Heart right ventricle (tissue), 16 donors: ENCODE measurements at regions not wholly inside any gene's neighbourhood (a gene's known extent, or its start where the extent isn't known, plus 50 kb on each side); places are given as distances from the start of the nearest gene placed in this dataset.

ENCODE experiments used
- ATAC-seq, 8 donors: fragments of 200-7000 bp; cut with Tn5 transposase; one replicate each; pipeline ENCODE4 v1.9.1; 2020; ENCODE audit warnings: mild to moderate bottlenecking in 8 of 8, moderate library complexity in 8 of 8, moderate number of reproducible peaks in 1 of 8
- DNase-seq, 2 donors: peaks; one replicate each; pipeline ENCODE4 v3.0.0-alpha.2; 2020
- H3K27ac ChIP-seq, 10 donors: fragments of 200-600 bp; sonication (generic) in 2 of 10; one replicate each; pipeline versions ENCODE4 v1.5.0 to v1.8.0; 2020 to 2022; ENCODE audit warnings: mild to moderate bottlenecking in 3 of 10
- H3K27me3 ChIP-seq, 7 donors: fragments of 200-600 bp; one replicate each; pipeline ENCODE4 v1.8.0; 2021 to 2022; ENCODE audit warnings: mild to moderate bottlenecking in 2 of 7
- H3K36me3 ChIP-seq, 9 donors: fragments of 200-600 bp; sonication (generic) in 1 of 9; one replicate each; pipeline versions ENCODE4 v1.5.0 to v1.8.0; 2020 to 2022; ENCODE audit warnings: mild to moderate bottlenecking in 2 of 9
- H3K4me1 ChIP-seq, 9 donors: fragments of 200-600 bp; sonication (generic) in 1 of 9; one replicate each; pipeline versions ENCODE4 v1.5.0 to v1.8.0; 2020 to 2022; ENCODE audit warnings: mild to moderate bottlenecking in 4 of 9
- H3K4me3 ChIP-seq, 10 donors: fragments of 200-600 bp; sonication (generic) in 2 of 10; one replicate each; pipeline versions ENCODE4 v1.5.0 to v1.8.0; 2020 to 2022; ENCODE audit warnings: mild to moderate bottlenecking in 7 of 10, moderate library complexity in 2 of 10
- H3K9me3 ChIP-seq, 11 donors: fragments of 200-600 bp in 10 of 11; sonication (generic) in 2 of 11; one replicate each; pipeline versions ENCODE4 v1.5.0 to v1.8.0; 2013 to 2022; ENCODE audit warnings: mild to moderate bottlenecking in 2 of 11, control low read depth in 1 of 11, moderate library complexity in 1 of 11
- CTCF ChIP-seq, 9 donors: fragments of 200-600 bp; sonication (generic) in 2 of 9; IDR thresholded peaks; one replicate each; pipeline versions ENCODE4 v1.5.0 to v1.8.0; 2021 to 2022; ENCODE audit warnings: antibody characterized with exemption in 9 of 9, mild to moderate bottlenecking in 5 of 9, moderate library complexity in 1 of 9
- WGBS, 2 donors: extraction: QIAGEN DNeasy Blood & Tissue Kit; methylation state at CpG; one replicate each; pipeline ENCODE4 v1.1.7; 2013; ENCODE audit warnings: inconsistent platforms in 1 of 2; 5-methylcytosine and 5-hydroxymethylcytosine counted together
- intact Hi-C, 10 donors: fragments of 100-400 bp; cut with DNase I; formaldehyde crosslinking; loops; one replicate each; pipeline versions ENCODE4 v1.11.1 to v1.14.2; 2022
- donor health status: Arrhythmogenic right ventricular cardiomyopathy.
- donor health status: ischemic (EF 13 %, LVEDD 7.1; RV severe dilation, severe dysfunction).
- donor health status: healthy with polysubstance abuse.
- donor health status: DM: no; HTN: yes; CAD: no.
- donor health status: DM: no; HTN: no; CAD: no.
- donor health status: ischemic (EF 25% LVEDD 6.9; RV normal size, moderate dysfunction).
- donor health status: ischemic (EF 25% LVEDD 5.7; RV mildly dilated, moderate dysfunction).
- donor health status: healthy.
- donor health status: DM: yes; HTN: yes; CAD: no.
- donor health status: Ischemic cardiomyopathy.
- donor health status: ischemic (EF 35%, LVEDD 5.7; RV mildly dilated, moderate dysfunction).
- donor health status: nonischemic (EF 11% LVEDD 7.7; RV severe dilation, severe dysfunction).
- donor health status: DM: yes; HTN: yes; CAD: no.
- donor health status: PGD.
- donor health status: ischemic (EF 29% LVEDD 5.4; RV normal size, mild dysfunction).
- donor health status: nonischemic (EF 23%, LVEDD 6.1; RV moderate dilation, normal function).

- WGBS, 2 donors, result 95 to 97% methylated on average over 1 of the region's 1 CpG
- intact Hi-C loops, result no loop called here
- DNase-seq, result no peak
Measured at GRCh38 chr4:100019821-100020220, 69.7 kb upstream of the H2AZ1 start.

GRCh38 chr4:100017637-100018310, 67.7 kb upstream of the H2AZ1 start:
- H3K9me3 ChIP-seq, result peaks cover 0 to 11% (median 0%) of the 10 kb centered on the region in 11 donors
- no peak overlapping the region for H3K27ac ChIP-seq
- H3K4me1 ChIP-seq, result no peaks in the 10 kb centered on the region
- H3K36me3 ChIP-seq, result no peaks in the 10 kb centered on the region
- 82% methylated on average over 3 of the region's 3 CpGs for WGBS, 2 donors
- no peak for DNase-seq
- no peaks in the 10 kb centered on the region for H3K27me3 ChIP-seq
- ATAC-seq, result no peak
- H3K4me3 ChIP-seq, result no peak overlapping the region
- no peak for TF ChIP-seq CTCF (IDR thresholded peaks at IDR 0.05)
- intact Hi-C loops, result no loop called here

More at GRCh38 chr4:100019821-100020220, 69.7 kb upstream of the H2AZ1 start:
- Histone ChIP-seq H3K4me3 (no peak overlapping the region), H3K27me3 (no peaks in the 10 kb centered on the region), H3K36me3 (no peaks in the 10 kb centered on the region), H3K9me3 (peaks cover 0 to 11% (median 0%) of the 10 kb centered on the region in 11 donors), H3K27ac (no peak overlapping the region), H3K4me1 (no peaks in the 10 kb centered on the region)
- ATAC-seq, result no peak
- no peak for TF ChIP-seq CTCF (IDR thresholded peaks at IDR 0.05)

DNA sequence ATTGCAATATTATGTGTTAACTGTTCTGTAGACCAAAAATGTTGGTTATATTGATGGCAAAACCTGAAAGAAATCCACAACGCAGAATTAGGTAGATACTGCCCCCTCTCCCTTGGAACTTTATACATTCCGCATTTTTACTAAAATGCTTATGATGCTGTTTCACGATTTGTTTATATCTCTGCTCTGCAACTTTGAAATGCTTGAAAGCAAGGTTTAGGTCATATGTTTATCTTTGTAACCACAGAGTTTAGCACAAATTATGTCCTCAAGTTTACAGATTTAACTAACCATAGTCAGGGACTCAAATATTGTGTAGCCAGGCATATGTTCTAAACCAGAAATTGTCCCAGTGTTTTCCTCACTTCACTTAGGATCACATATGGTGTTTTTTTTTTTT, 66.1 kb upstream of the H2AZ1 start:
- DNase-seq (no peak), ATAC-seq (no peak)
- Histone ChIP-seq H3K36me3 (no peaks in the 10 kb centered on the region), H3K4me1 (no peaks in the 10 kb centered on the region), H3K27ac (no peak overlapping the region), H3K27me3 (no peaks in the 10 kb centered on the region), H3K9me3 (peaks cover 0 to 11% (median 0%) of the 10 kb centered on the region in 11 donors), H3K4me3 (no peak overlapping the region)
- intact Hi-C loops, result no loop called here
- 88 to 90% methylated on average over 3 of the region's 3 CpGs for WGBS, 2 donors
- TF ChIP-seq CTCF (IDR thresholded peaks at IDR 0.05), result no peak

- ATAC-seq (no peak), DNase-seq (no peak)
- intact Hi-C loops, result no loop called here
Measured at GRCh38 chr4:100014616-100015015, 64.5 kb upstream of the H2AZ1 start.

More at GRCh38 chr4:100014616-100015015, 64.5 kb upstream of the H2AZ1 start:
- Histone ChIP-seq H3K36me3 (no peaks in the 10 kb centered on the region), H3K4me3 (no peak overlapping the region), H3K4me1 (no peaks in the 10 kb centered on the region), H3K9me3 (peaks cover 0 to under 1% (median 0%) of the 10 kb centered on the region in 11 donors), H3K27ac (no peak overlapping the region), H3K27me3 (no peaks in the 10 kb centered on the region)
- WGBS, 2 donors, result 92 to 93% methylated on average over 3 of the region's 3 CpGs
- no peak for TF ChIP-seq CTCF (IDR thresholded peaks at IDR 0.05)
